ENCODE measurements at regions not wholly inside any gene's neighbourhood (a gene's known extent, or its start where the extent isn't known, plus 50 kb on each side); places are given as distances from the start of the nearest gene placed in this dataset.

- no peak for DNase-seq (ENCODE audit: low spot score)
- no peaks in the 10 kb centered on the region for H3K36me3 Mint-ChIP-seq (ENCODE audit: low read depth)
- H3K27ac Mint-ChIP-seq = no peak overlapping the region
- H3K9me3 Mint-ChIP-seq = peaks cover 12% of the 10 kb centered on the region
- H3K4me1 Mint-ChIP-seq (ENCODE audit: low read depth) = no peaks in the 10 kb centered on the region
- no peak overlapping the region for H3K4me3 Mint-ChIP-seq
- no peaks in the 10 kb centered on the region for H3K27me3 Mint-ChIP-seq (ENCODE audit: low read depth)
Observed at GRCh38 chr10:64458306-64458705, 937.1 kb downstream of the REEP3 start.

- no peak for DNase-seq (ENCODE audit: low spot score)
- no peak overlapping the region for H3K27ac Mint-ChIP-seq
- no peaks in the 10 kb centered on the region for H3K4me1 Mint-ChIP-seq (ENCODE audit: low read depth)
- no peaks in the 10 kb centered on the region for H3K27me3 Mint-ChIP-seq (ENCODE audit: low read depth)
- H3K36me3 Mint-ChIP-seq (ENCODE audit: low read depth) = no peaks in the 10 kb centered on the region
- peaks cover 39% of the 10 kb centered on the region for H3K9me3 Mint-ChIP-seq
- H3K4me3 Mint-ChIP-seq = no peak overlapping the region
Observed at GRCh38 chr10:64463406-64463805, 942.2 kb downstream of the REEP3 start.

GRCh38 chr10:64465653-64466052, 944.5 kb downstream of the REEP3 start:
- no peak for DNase-seq (ENCODE audit: low spot score)
- H3K4me3 Mint-ChIP-seq = no peak overlapping the region
- no peaks in the 10 kb centered on the region for H3K36me3 Mint-ChIP-seq (ENCODE audit: low read depth)
- peaks cover 39% of the 10 kb centered on the region for H3K9me3 Mint-ChIP-seq
- H3K27ac Mint-ChIP-seq = no peak overlapping the region
- no peaks in the 10 kb centered on the region for H3K4me1 Mint-ChIP-seq (ENCODE audit: low read depth)
- H3K27me3 Mint-ChIP-seq (ENCODE audit: low read depth) = no peaks in the 10 kb centered on the region

- H3K4me1 Mint-ChIP-seq (ENCODE audit: low read depth) = no peaks in the 10 kb centered on the region
- DNase-seq (ENCODE audit: low spot score) = no peak
- no peaks in the 10 kb centered on the region for H3K27me3 Mint-ChIP-seq (ENCODE audit: low read depth)
- no peak overlapping the region for H3K4me3 Mint-ChIP-seq
- H3K9me3 Mint-ChIP-seq = peaks cover 37% of the 10 kb centered on the region
- H3K27ac Mint-ChIP-seq = no peak overlapping the region
- H3K36me3 Mint-ChIP-seq (ENCODE audit: low read depth) = no peaks in the 10 kb centered on the region
Observed at GRCh38 chr10:64468219-64468618, 947.0 kb downstream of the REEP3 start.

GRCh38 chr10:64476506-64476905, 955.3 kb downstream of the REEP3 start:
- H3K27ac Mint-ChIP-seq = no peak overlapping the region
- H3K36me3 Mint-ChIP-seq (ENCODE audit: low read depth) = no peaks in the 10 kb centered on the region
- H3K4me1 Mint-ChIP-seq (ENCODE audit: low read depth) = no peaks in the 10 kb centered on the region
- no peak for DNase-seq (ENCODE audit: low spot score)
- no peaks in the 10 kb centered on the region for H3K27me3 Mint-ChIP-seq (ENCODE audit: low read depth)
- H3K4me3 Mint-ChIP-seq = no peak overlapping the region
- peaks cover 5% of the 10 kb centered on the region for H3K9me3 Mint-ChIP-seq

- H3K36me3 Mint-ChIP-seq (ENCODE audit: low read depth) = no peaks in the 10 kb centered on the region
- H3K27ac Mint-ChIP-seq = no peak overlapping the region
- H3K27me3 Mint-ChIP-seq (ENCODE audit: low read depth) = no peaks in the 10 kb centered on the region
- H3K4me1 Mint-ChIP-seq (ENCODE audit: low read depth) = no peaks in the 10 kb centered on the region
- DNase-seq (ENCODE audit: low spot score) = no peak
- H3K9me3 Mint-ChIP-seq = no peaks in the 10 kb centered on the region
- H3K4me3 Mint-ChIP-seq = no peak overlapping the region
Observed at GRCh38 chr10:64477791-64478190, 956.6 kb downstream of the REEP3 start.

GRCh38 chr10:64484811-64485330, 963.7 kb downstream of the REEP3 start:
- H3K36me3 Mint-ChIP-seq (ENCODE audit: low read depth) = no peaks in the 10 kb centered on the region

GRCh38 chr10:64486149-64486548, 964.9 kb downstream of the REEP3 start:
- no peak for DNase-seq (ENCODE audit: low spot score)
- Mint-ChIP-seq H3K36me3 (ENCODE audit: low read depth) (no peaks in the 10 kb centered on the region), H3K9me3 (peaks cover 8% of the 10 kb centered on the region), H3K27me3 (ENCODE audit: low read depth) (no peaks in the 10 kb centered on the region), H3K27ac (no peak overlapping the region), H3K4me1 (ENCODE audit: low read depth) (no peaks in the 10 kb centered on the region), H3K4me3 (no peak overlapping the region)

More at GRCh38 chr10:64484811-64485330, 963.7 kb downstream of the REEP3 start:
- Mint-ChIP-seq H3K27ac (no peak overlapping the region), H3K27me3 (ENCODE audit: low read depth) (no peaks in the 10 kb centered on the region), H3K4me3 (no peak overlapping the region), H3K4me1 (ENCODE audit: low read depth) (no peaks in the 10 kb centered on the region), H3K9me3 (peaks cover 4% of the 10 kb centered on the region)
- no peak for DNase-seq (ENCODE audit: low spot score)

- Mint-ChIP-seq H3K9me3 (peaks cover 8% of the 10 kb centered on the region), H3K4me1 (ENCODE audit: low read depth) (no peaks in the 10 kb centered on the region), H3K27ac (no peak overlapping the region), H3K27me3 (ENCODE audit: low read depth) (no peaks in the 10 kb centered on the region), H3K36me3 (ENCODE audit: low read depth) (no peaks in the 10 kb centered on the region), H3K4me3 (no peak overlapping the region)
- DNase-seq (ENCODE audit: low spot score) = no peak
Observed at GRCh38 chr10:64486901-64487300, 965.7 kb downstream of the REEP3 start.

GRCh38 chr10:64494901-64495300, 973.7 kb downstream of the REEP3 start:
- peaks cover 10% of the 10 kb centered on the region for H3K9me3 Mint-ChIP-seq
- DNase-seq (ENCODE audit: low spot score) = no peak
- H3K36me3 Mint-ChIP-seq (ENCODE audit: low read depth) = no peaks in the 10 kb centered on the region
- H3K4me1 Mint-ChIP-seq (ENCODE audit: low read depth) = no peaks in the 10 kb centered on the region
- H3K27me3 Mint-ChIP-seq (ENCODE audit: low read depth) = no peaks in the 10 kb centered on the region
- no peak overlapping the region for H3K4me3 Mint-ChIP-seq
- H3K27ac Mint-ChIP-seq = no peak overlapping the region

- Mint-ChIP-seq H3K27ac (no peak overlapping the region), H3K4me1 (ENCODE audit: low read depth) (no peaks in the 10 kb centered on the region), H3K36me3 (ENCODE audit: low read depth) (no peaks in the 10 kb centered on the region), H3K4me3 (no peak overlapping the region), H3K9me3 (peaks cover 10% of the 10 kb centered on the region), H3K27me3 (ENCODE audit: low read depth) (no peaks in the 10 kb centered on the region)
- DNase-seq (ENCODE audit: low spot score) = no peak
Observed at GRCh38 chr10:64497306-64497705, 976.1 kb downstream of the REEP3 start.

- no peak for DNase-seq (ENCODE audit: low spot score)
- peaks cover 3% of the 10 kb centered on the region for H3K9me3 Mint-ChIP-seq
- no peak overlapping the region for H3K27ac Mint-ChIP-seq
- H3K4me3 Mint-ChIP-seq = no peak overlapping the region
- no peaks in the 10 kb centered on the region for H3K27me3 Mint-ChIP-seq (ENCODE audit: low read depth)
- H3K4me1 Mint-ChIP-seq (ENCODE audit: low read depth) = no peaks in the 10 kb centered on the region
- no peaks in the 10 kb centered on the region for H3K36me3 Mint-ChIP-seq (ENCODE audit: low read depth)
Observed at GRCh38 chr10:64501807-64502206, 980.6 kb downstream of the REEP3 start.

GRCh38 chr10:64502936-64503335, 981.7 kb downstream of the REEP3 start:
- DNase-seq (ENCODE audit: low spot score) = no peak
- H3K36me3 Mint-ChIP-seq (ENCODE audit: low read depth) = no peaks in the 10 kb centered on the region
- H3K4me1 Mint-ChIP-seq (ENCODE audit: low read depth) = no peaks in the 10 kb centered on the region
- H3K9me3 Mint-ChIP-seq = peaks cover 3% of the 10 kb centered on the region
- H3K4me3 Mint-ChIP-seq = no peak overlapping the region
- no peak overlapping the region for H3K27ac Mint-ChIP-seq
- no peaks in the 10 kb centered on the region for H3K27me3 Mint-ChIP-seq (ENCODE audit: low read depth)

- Mint-ChIP-seq H3K27me3 (ENCODE audit: low read depth) (no peaks in the 10 kb centered on the region), H3K27ac (no peak overlapping the region), H3K4me3 (no peak overlapping the region), H3K36me3 (ENCODE audit: low read depth) (no peaks in the 10 kb centered on the region), H3K9me3 (peaks cover 3% of the 10 kb centered on the region), H3K4me1 (ENCODE audit: low read depth) (no peaks in the 10 kb centered on the region)
- DNase-seq (ENCODE audit: low spot score) = no peak
Observed at GRCh38 chr10:64503429-64503828, 982.2 kb downstream of the REEP3 start.

- no peak overlapping the region for H3K27ac Mint-ChIP-seq
- H3K4me1 Mint-ChIP-seq (ENCODE audit: low read depth) = no peaks in the 10 kb centered on the region
- H3K36me3 Mint-ChIP-seq (ENCODE audit: low read depth) = no peaks in the 10 kb centered on the region
- DNase-seq (ENCODE audit: low spot score) = no peak
- peaks cover 3% of the 10 kb centered on the region for H3K9me3 Mint-ChIP-seq
- H3K4me3 Mint-ChIP-seq = no peak overlapping the region
- H3K27me3 Mint-ChIP-seq (ENCODE audit: low read depth) = no peaks in the 10 kb centered on the region
Observed at GRCh38 chr10:64505501-64505900, 984.3 kb downstream of the REEP3 start.

All from T-helper 2 cell treated with Interferon-gamma antibody and Interleukin-4, amounts not matched to agents 5 μg/mL and 100 μg/mL, for 36 hours (primary cell).